GM12878 (cell line): ENCODE measurements at regions not wholly inside any gene's neighbourhood (a gene's known extent, or its start where the extent isn't known, plus 50 kb on each side); places are given as distances from the start of the nearest gene placed in this dataset.

ENCODE experiments used
- EZH2 ChIP-seq: IDR thresholded peaks from 2 replicates; pipeline ENCODE4 v1.6.1; 2012; ENCODE audit warnings: low read depth, mild to moderate bottlenecking, control low read depth, inconsistent platforms, low read length, borderline replicate concordance; ENCODE audit not compliant: control insufficient read depth
- TF ChIP-seq, protein P1 (sequence below), 3 experiments: IDR thresholded peaks in 2 of 3; conservative IDR thresholded peaks in 1 of 3; 2 replicates each; pipeline ENCODE4 v1.5.1; 2011; ENCODE audit warnings: low read depth in 3 of 3, low read length in 3 of 3, mild to moderate bottlenecking in 3 of 3, control low read depth in 2 of 3, moderate library complexity in 2 of 3, inconsistent platforms in 1 of 3, mixed read lengths in 1 of 3; ENCODE audit not compliant: control insufficient read depth in 2 of 3, insufficient read depth in 1 of 3; ENCODE audit errors: extremely low read depth in 1 of 3

- no peak for TF ChIP-seq EZH2
- TF ChIP-seq, protein P1, sequence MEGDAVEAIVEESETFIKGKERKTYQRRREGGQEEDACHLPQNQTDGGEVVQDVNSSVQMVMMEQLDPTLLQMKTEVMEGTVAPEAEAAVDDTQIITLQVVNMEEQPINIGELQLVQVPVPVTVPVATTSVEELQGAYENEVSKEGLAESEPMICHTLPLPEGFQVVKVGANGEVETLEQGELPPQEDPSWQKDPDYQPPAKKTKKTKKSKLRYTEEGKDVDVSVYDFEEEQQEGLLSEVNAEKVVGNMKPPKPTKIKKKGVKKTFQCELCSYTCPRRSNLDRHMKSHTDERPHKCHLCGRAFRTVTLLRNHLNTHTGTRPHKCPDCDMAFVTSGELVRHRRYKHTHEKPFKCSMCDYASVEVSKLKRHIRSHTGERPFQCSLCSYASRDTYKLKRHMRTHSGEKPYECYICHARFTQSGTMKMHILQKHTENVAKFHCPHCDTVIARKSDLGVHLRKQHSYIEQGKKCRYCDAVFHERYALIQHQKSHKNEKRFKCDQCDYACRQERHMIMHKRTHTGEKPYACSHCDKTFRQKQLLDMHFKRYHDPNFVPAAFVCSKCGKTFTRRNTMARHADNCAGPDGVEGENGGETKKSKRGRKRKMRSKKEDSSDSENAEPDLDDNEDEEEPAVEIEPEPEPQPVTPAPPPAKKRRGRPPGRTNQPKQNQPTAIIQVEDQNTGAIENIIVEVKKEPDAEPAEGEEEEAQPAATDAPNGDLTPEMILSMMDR (IDR thresholded peaks at IDR 0.05 in 2 of 3, conservative IDR thresholded peaks at IDR 0.05 in 1 of 3; ENCODE audit: control insufficient read depth in 2 of 3, extremely low read depth in 1 of 3, insufficient read depth in 1 of 3, low read depth in 3 of 3, low read length in 3 of 3), result no peak
Observed at GRCh38 chr4:116949856-116950255, 135.5 kb downstream of the TRAM1L1 start.
